ENCODE measurements at regions not wholly inside any gene's neighbourhood (a gene's known extent, or its start where the extent isn't known, plus 50 kb on each side); places are given as distances from the start of the nearest gene placed in this dataset.

DNA sequence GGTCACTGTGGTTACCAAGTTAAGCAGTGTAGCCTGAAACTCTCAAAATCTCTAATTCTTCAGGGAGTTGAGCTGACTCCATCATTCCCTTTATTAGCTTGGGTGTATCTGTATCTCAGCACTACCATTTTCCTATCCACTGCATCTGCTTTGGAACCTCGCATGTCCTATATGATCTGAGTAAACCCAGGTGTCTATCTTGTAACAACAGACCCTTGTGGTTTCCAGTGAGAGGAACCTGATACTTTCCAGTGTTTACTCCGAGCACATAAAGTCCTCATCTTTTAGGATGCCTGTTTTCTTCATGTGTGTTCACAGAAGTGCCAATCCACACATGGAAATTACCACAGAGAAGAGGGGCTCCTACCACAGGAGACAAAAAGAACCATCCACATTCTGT is 650.4 kb downstream of the LMO4 start:
- DNase-seq (ENCODE audit: low spot score) = no peak
- TF ChIP-seq, protein P1, sequence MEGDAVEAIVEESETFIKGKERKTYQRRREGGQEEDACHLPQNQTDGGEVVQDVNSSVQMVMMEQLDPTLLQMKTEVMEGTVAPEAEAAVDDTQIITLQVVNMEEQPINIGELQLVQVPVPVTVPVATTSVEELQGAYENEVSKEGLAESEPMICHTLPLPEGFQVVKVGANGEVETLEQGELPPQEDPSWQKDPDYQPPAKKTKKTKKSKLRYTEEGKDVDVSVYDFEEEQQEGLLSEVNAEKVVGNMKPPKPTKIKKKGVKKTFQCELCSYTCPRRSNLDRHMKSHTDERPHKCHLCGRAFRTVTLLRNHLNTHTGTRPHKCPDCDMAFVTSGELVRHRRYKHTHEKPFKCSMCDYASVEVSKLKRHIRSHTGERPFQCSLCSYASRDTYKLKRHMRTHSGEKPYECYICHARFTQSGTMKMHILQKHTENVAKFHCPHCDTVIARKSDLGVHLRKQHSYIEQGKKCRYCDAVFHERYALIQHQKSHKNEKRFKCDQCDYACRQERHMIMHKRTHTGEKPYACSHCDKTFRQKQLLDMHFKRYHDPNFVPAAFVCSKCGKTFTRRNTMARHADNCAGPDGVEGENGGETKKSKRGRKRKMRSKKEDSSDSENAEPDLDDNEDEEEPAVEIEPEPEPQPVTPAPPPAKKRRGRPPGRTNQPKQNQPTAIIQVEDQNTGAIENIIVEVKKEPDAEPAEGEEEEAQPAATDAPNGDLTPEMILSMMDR (IDR thresholded peaks at IDR 0.05) = no peak
- peaks cover 6% of the 10 kb centered on the region for H3K4me1 Mint-ChIP-seq (ENCODE audit: low read depth)
- H3K36me3 Mint-ChIP-seq (ENCODE audit: low read depth) = no peaks in the 10 kb centered on the region
- H3K27ac Mint-ChIP-seq (ENCODE audit: unreplicated experiment) = no peak overlapping the region
- H3K27me3 Mint-ChIP-seq (ENCODE audit: low read depth) = peaks cover under 1% of the 10 kb centered on the region
- no peak overlapping the region for H3K4me3 Mint-ChIP-seq (ENCODE audit: unreplicated experiment)
- peaks cover 3% of the 10 kb centered on the region for H3K9me3 Mint-ChIP-seq (ENCODE audit: low read depth)

DNA sequence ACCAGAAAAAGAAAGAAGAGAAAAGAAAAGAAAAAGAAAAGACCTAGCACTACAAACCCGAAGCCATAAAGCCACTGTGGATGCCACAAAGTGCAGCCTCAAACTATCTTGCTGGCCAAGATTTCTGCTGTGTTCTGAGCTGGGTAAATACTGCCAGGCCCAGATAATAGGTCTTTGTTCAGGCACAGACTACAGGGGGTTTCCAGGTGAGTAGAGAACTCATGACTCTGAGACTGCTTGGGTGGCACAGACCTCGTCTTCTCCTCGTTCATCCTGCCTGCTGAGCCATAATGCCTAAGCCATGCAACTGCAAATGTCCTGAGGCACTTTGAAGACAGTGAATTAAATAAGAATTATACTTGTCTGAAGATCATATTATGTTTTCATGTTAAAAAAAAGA is 651.8 kb downstream of the LMO4 start:
- no peak for DNase-seq (ENCODE audit: low spot score)
- Mint-ChIP-seq H3K27me3 (ENCODE audit: low read depth) (peaks cover 4% of the 10 kb centered on the region), H3K4me1 (ENCODE audit: low read depth) (peaks cover 6% of the 10 kb centered on the region), H3K36me3 (ENCODE audit: low read depth) (no peaks in the 10 kb centered on the region), H3K9me3 (ENCODE audit: low read depth) (peaks cover 3% of the 10 kb centered on the region), H3K4me3 (ENCODE audit: unreplicated experiment) (no peak overlapping the region), H3K27ac (ENCODE audit: unreplicated experiment) (no peak overlapping the region)
- TF ChIP-seq, protein P1 (IDR thresholded peaks at IDR 0.05) = no peak

DNA sequence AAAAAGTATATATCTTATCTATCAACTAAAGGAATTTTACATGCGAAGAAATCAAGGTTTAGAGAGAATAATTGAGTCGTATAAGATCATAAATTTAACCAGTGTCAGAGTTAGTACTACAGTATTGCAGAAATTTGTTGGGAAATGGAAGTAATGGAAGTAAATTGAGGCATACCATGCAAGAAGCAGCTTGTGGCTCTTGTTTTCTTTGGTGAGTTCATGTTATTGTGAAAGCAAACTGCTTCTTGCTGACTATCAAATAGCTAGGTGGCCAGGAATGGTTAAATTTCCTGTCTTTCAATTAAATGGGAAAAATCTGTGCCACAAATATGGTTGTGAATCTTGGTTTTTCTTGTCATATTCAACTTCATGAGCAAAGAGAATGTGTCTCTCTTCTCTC is 652.7 kb downstream of the LMO4 start:
- Mint-ChIP-seq H3K9me3 (ENCODE audit: low read depth) (peaks cover 3% of the 10 kb centered on the region), H3K27ac (ENCODE audit: unreplicated experiment) (no peak overlapping the region), H3K4me3 (ENCODE audit: unreplicated experiment) (no peak overlapping the region), H3K36me3 (ENCODE audit: low read depth) (no peaks in the 10 kb centered on the region), H3K4me1 (ENCODE audit: low read depth) (peaks cover 6% of the 10 kb centered on the region), H3K27me3 (ENCODE audit: low read depth) (peaks cover 4% of the 10 kb centered on the region)
- TF ChIP-seq, protein P1 (IDR thresholded peaks at IDR 0.05) = no peak
- DNase-seq (ENCODE audit: low spot score) = no peak

DNA sequence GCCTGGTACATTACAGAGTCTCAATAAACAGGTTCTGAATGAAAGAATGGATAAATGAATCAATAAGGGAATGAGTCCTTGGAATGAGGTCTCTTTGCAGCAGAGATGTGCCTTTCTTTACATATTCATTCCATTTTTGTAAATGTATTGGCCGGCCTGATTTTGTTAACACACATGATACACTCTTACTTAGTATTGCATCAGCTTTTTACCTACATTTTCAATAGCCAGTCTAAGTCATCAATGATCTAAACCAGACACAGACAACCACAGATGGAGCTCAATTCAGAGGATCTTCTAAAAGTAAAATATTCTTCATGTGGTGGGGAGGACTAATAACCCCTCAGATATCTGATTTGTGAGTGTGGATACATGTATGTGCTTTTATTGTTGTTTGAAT is 653.1 kb downstream of the LMO4 start:
- H3K4me3 Mint-ChIP-seq (ENCODE audit: unreplicated experiment) = no peak overlapping the region
- H3K27ac Mint-ChIP-seq (ENCODE audit: unreplicated experiment) = no peak overlapping the region
- H3K9me3 Mint-ChIP-seq (ENCODE audit: low read depth) = peaks cover 3% of the 10 kb centered on the region
- TF ChIP-seq, protein P1 (IDR thresholded peaks at IDR 0.05) = no peak
- peaks cover 4% of the 10 kb centered on the region for H3K27me3 Mint-ChIP-seq (ENCODE audit: low read depth)
- H3K4me1 Mint-ChIP-seq (ENCODE audit: low read depth) = peaks cover 6% of the 10 kb centered on the region
- no peak for DNase-seq (ENCODE audit: low spot score)
- H3K36me3 Mint-ChIP-seq (ENCODE audit: low read depth) = no peaks in the 10 kb centered on the region

DNA sequence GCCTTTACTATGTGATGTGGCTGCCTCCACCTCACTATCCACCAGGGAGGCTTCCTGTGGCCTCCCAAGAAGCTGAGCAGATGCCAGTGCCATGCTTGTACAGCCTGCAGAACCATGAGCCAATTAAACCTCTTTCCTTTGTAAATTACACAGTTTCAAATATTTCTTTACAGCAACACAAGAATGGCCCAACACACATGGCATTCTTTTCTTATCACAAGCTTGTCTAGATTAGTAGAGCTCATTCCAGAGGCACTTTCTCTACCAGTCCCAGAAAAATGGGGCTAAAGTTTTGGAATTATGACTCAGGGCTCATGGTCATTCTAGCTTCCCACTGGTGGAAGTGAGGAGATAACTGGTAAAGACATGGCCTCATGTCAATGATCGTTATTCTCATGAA is 655.2 kb downstream of the LMO4 start:
- Mint-ChIP-seq H3K4me3 (ENCODE audit: unreplicated experiment) (no peak overlapping the region), H3K27ac (ENCODE audit: unreplicated experiment) (no peak overlapping the region), H3K27me3 (ENCODE audit: low read depth) (peaks cover 4% of the 10 kb centered on the region), H3K36me3 (ENCODE audit: low read depth) (no peaks in the 10 kb centered on the region), H3K4me1 (ENCODE audit: low read depth) (peaks cover 6% of the 10 kb centered on the region), H3K9me3 (ENCODE audit: low read depth) (peaks cover 3% of the 10 kb centered on the region)
- DNase-seq (ENCODE audit: low spot score) = no peak
- TF ChIP-seq, protein P1 (IDR thresholded peaks at IDR 0.05) = no peak
